Peyer's patch (tissue), 4 donors: ENCODE measurements at regions not wholly inside any gene's neighbourhood (a gene's known extent, or its start where the extent isn't known, plus 50 kb on each side); places are given as distances from the start of the nearest gene placed in this dataset.

Source experiments
- DNase-seq, 3 donors: peaks; one replicate each; pipeline ENCODE4 v3.0.0-alpha.2; 2017 to 2019
- H3K27ac ChIP-seq, 4 donors: fragments of 200-600 bp; sonication (generic); one replicate each; pipeline ENCODE4 v1.5.1; 2016 to 2019
- H3K27me3 ChIP-seq, 2 donors: fragments of 200-600 bp; sonication (generic); one replicate each; pipeline ENCODE4 v1.5.1; 2019
- H3K36me3 ChIP-seq, 3 donors: fragments of 200-600 bp; sonication (generic); one replicate each; pipeline ENCODE4 v1.5.1; 2016 to 2019
- H3K4me1 ChIP-seq, 4 donors: fragments of 200-600 bp; sonication (generic); one replicate each; pipeline ENCODE4 v1.5.1; 2016 to 2019
- H3K4me3 ChIP-seq, 4 donors: fragments of 200-600 bp; sonication (generic); 1 replicate in 3 of 4; 2 replicates in 1 of 4; pipeline ENCODE4 v1.5.1; 2016 to 2019; ENCODE audit warnings: mild to moderate bottlenecking in 1 of 4
- H3K9me3 ChIP-seq, 4 donors: fragments of 200-600 bp; sonication (generic); one replicate each; pipeline ENCODE4 v1.5.1; 2016 to 2019; ENCODE audit warnings: mild to moderate bottlenecking in 1 of 4
- POLR2A ChIP-seq, 2 donors: fragments of 450-650 bp; IDR thresholded peaks; one replicate each; pipeline ENCODE4 v1.5.1; 2017; ENCODE audit warnings: antibody characterized with exemption in 2 of 2, mild to moderate bottlenecking in 2 of 2, moderate library complexity in 2 of 2
- TF ChIP-seq, protein P1 (sequence below), 6 experiments: fragments of 450-650 bp in 4 of 6; fragments of 200-600 bp in 2 of 6; sonication (generic) in 1 of 6; IDR thresholded peaks; one replicate each; pipeline ENCODE4 v1.5.1; 2017 to 2019; ENCODE audit warnings: antibody characterized with exemption in 6 of 6, mild to moderate bottlenecking in 3 of 6, moderate library complexity in 1 of 6

DNA sequence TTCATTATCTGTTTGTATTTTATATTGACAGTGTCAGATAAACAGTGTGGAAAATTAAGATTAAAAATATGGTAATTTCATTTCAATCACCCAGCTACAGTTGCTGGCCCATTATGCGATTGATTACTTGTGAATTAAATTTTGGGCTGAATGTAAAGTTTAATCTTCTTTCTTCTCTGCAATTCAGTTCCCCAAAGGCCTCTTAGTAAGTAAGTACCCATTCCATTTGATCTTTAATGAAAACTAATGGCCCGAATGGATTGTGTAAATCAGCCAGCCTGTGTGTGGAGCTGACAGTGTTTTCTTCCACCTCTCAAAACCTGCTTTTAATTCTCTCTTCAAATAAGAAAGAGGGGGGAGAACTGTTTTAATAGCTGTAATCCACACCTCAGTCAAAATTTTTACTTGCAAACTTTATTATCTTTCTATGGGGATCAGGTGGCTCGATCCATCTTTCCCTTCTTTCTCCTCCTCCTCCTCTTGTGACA lies 307.1 kb downstream of the IL20RB start:
- Histone ChIP-seq H3K4me1 (no peaks in the 10 kb centered on the region), H3K4me3 (no peak overlapping the region), H3K27ac (no peak overlapping the region), H3K36me3 (no peaks in the 10 kb centered on the region), H3K27me3 (no peaks in the 10 kb centered on the region), H3K9me3 (no peaks in the 10 kb centered on the region)
- no peak for TF ChIP-seq POLR2A (IDR thresholded peaks at IDR 0.05)
- TF ChIP-seq, protein P1, sequence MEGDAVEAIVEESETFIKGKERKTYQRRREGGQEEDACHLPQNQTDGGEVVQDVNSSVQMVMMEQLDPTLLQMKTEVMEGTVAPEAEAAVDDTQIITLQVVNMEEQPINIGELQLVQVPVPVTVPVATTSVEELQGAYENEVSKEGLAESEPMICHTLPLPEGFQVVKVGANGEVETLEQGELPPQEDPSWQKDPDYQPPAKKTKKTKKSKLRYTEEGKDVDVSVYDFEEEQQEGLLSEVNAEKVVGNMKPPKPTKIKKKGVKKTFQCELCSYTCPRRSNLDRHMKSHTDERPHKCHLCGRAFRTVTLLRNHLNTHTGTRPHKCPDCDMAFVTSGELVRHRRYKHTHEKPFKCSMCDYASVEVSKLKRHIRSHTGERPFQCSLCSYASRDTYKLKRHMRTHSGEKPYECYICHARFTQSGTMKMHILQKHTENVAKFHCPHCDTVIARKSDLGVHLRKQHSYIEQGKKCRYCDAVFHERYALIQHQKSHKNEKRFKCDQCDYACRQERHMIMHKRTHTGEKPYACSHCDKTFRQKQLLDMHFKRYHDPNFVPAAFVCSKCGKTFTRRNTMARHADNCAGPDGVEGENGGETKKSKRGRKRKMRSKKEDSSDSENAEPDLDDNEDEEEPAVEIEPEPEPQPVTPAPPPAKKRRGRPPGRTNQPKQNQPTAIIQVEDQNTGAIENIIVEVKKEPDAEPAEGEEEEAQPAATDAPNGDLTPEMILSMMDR (IDR thresholded peaks at IDR 0.05): no peak
- no peak for DNase-seq

DNA sequence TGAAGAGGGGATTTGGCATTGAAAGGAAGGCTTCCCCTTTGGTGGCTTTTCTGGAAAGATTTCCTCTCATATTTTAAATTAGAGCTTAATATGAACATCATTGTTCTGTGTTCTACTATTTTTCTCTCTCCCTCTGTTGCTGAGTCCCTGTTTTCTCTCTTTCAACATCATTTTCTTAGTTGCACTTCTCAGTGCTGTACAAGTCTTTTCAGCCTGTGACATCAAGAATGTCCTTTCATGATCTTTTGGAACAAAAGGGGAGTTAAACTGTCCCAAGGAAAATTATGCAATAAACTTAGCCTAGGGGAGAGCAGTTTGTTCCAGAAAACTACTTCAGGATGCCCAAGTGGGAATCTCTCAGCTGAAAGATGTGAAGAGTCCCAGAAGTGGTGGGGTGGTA lies 325.1 kb downstream of the IL20RB start:
- H3K4me3 ChIP-seq: no peak overlapping the region
- TF ChIP-seq, protein P1 (IDR thresholded peaks at IDR 0.05): no peak
- no peak for TF ChIP-seq POLR2A (IDR thresholded peaks at IDR 0.05)
- H3K36me3 ChIP-seq: no peaks in the 10 kb centered on the region
- H3K27ac ChIP-seq: no peak overlapping the region
- H3K4me1 ChIP-seq: no peaks in the 10 kb centered on the region
- no peaks in the 10 kb centered on the region for H3K9me3 ChIP-seq
- no peak for DNase-seq
- H3K27me3 ChIP-seq: no peaks in the 10 kb centered on the region

GRCh38 chr3:137285924-137286323 lies 328.1 kb downstream of the IL20RB start:
- H3K9me3 ChIP-seq: no peaks in the 10 kb centered on the region
- H3K27me3 ChIP-seq: no peaks in the 10 kb centered on the region
- no peak overlapping the region for H3K27ac ChIP-seq
- no peak for DNase-seq
- TF ChIP-seq, protein P1 (IDR thresholded peaks at IDR 0.05): no peak
- no peak for TF ChIP-seq POLR2A (IDR thresholded peaks at IDR 0.05)
- no peak overlapping the region for H3K4me3 ChIP-seq
- H3K36me3 ChIP-seq: no peaks in the 10 kb centered on the region
- H3K4me1 ChIP-seq: no peaks in the 10 kb centered on the region

DNA sequence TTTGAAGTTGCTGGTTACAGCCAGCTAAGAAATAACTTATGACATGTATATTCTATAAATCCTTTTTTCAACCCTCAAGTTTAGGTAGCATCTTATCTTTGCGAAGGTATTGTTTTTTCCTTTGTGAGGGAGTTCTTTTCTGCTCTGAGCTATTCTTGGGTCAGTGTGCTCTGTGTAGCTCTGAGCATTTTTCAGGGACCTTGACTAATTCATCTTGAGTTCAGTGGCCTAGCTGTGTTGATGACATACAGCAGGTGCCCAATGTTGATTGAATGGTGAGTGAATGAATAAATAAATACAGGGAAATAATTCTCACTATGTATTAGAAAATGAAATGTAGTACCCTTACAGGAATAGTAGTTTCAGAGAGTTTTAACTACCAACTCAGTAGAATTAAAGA lies 335.3 kb downstream of the IL20RB start:
- TF ChIP-seq, protein P1 (IDR thresholded peaks at IDR 0.05): no peak
- TF ChIP-seq POLR2A (IDR thresholded peaks at IDR 0.05): no peak
- H3K4me1 ChIP-seq: no peaks in the 10 kb centered on the region

GRCh38 chr3:137294139-137294538 lies 336.4 kb downstream of the IL20RB start:
- TF ChIP-seq POLR2A (IDR thresholded peaks at IDR 0.05): no peak
- TF ChIP-seq, protein P1 (IDR thresholded peaks at IDR 0.05): no peak
- no peak for DNase-seq
- H3K9me3 ChIP-seq: no peaks in the 10 kb centered on the region
- H3K4me3 ChIP-seq: no peak overlapping the region
- H3K4me1 ChIP-seq: no peaks in the 10 kb centered on the region
- H3K27me3 ChIP-seq: no peaks in the 10 kb centered on the region
- H3K27ac ChIP-seq: no peak overlapping the region
- no peaks in the 10 kb centered on the region for H3K36me3 ChIP-seq

More for the DNA sequence above, 335.3 kb downstream of the IL20RB start:
- no peaks in the 10 kb centered on the region for H3K27me3 ChIP-seq
- H3K36me3 ChIP-seq: no peaks in the 10 kb centered on the region
- H3K27ac ChIP-seq: no peak overlapping the region
- no peak for DNase-seq
- no peak overlapping the region for H3K4me3 ChIP-seq
- H3K9me3 ChIP-seq: no peaks in the 10 kb centered on the region

DNA sequence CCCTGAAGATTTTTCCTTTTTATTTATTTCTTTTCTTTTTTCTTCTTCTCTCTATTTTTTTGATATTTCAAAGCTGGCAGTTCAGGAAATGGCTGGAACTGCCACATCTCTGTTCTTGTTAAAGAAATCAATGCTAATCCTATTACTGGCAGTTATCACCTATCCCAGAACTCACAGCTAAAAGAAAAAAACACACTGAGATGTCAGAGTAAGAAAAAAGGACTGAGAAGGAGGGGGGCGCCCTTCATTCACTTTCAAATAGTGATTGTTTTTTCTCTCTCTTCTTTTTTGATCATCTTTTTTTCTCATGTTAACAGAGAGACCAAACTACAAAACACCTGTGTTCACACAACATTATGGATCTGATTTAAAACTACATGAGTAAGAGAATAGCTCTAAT lies 337.1 kb downstream of the IL20RB start:
- H3K36me3 ChIP-seq: no peaks in the 10 kb centered on the region

More for the DNA sequence above, 337.1 kb downstream of the IL20RB start:
- Histone ChIP-seq H3K4me3 (no peak overlapping the region), H3K9me3 (no peaks in the 10 kb centered on the region), H3K27me3 (no peaks in the 10 kb centered on the region), H3K27ac (no peak overlapping the region), H3K4me1 (no peaks in the 10 kb centered on the region)
- TF ChIP-seq, protein P1 (IDR thresholded peaks at IDR 0.05): no peak
- TF ChIP-seq POLR2A (IDR thresholded peaks at IDR 0.05): no peak
- DNase-seq: no peak
